NCI-H1436 (cell line): ENCODE measurements at regions not wholly inside any gene's neighbourhood (a gene's known extent, or its start where the extent isn't known, plus 50 kb on each side); places are given as distances from the start of the nearest gene placed in this dataset.

Experiments used
- DNase-seq: peaks from one replicate; lab custom pipeline; 2025; lab: John Stamatoyannopoulos, UW

- no peak for DNase-seq
These were observed 59.6 kb upstream of the CSF3R start for GRCh38 chr1:36542024-36542961.

DNA sequence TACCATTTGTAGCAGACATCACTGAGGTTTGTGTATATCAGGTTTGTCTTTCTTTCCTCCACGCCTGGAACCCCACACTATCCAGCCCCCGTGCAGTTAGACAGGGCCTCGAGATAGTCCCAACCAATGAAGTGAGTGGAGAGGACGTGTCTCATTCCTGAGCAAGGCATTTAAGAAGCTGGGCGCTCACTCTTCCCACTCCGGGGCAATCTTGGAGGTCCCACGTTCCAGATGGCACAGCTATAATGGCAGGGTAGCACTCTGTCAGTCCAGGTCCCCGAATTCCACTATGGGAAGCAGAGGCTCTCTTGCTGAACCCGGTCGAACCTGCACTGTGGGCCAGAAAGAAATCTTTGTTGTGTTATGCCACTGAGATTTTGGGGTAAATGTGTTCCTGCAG, 57.3 kb upstream of the CSF3R start:
- DNase-seq, result no peak

- DNase-seq, result no peak
These were observed 56.8 kb upstream of the CSF3R start for GRCh38 chr1:36539526-36539925.

DNA sequence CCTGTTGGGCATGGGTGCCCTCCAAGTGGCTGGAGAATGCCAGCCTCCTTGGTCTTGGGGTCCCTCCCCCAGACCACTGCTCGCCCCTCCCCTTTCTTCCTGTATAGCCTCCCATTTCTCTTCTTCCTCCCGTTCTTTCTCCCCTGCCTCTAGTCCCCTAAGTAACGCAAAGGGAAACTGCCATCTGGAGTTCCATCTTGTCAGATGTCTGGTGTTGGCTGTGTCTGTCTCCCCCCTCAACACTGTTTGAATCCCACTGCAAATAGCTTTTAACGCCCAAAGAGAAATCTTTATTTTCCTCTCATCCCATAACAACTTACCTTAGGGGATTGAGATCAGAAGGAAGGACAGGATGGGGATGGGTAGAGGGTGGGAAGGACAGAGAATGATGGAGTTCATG, 55.3 kb upstream of the CSF3R start:
- DNase-seq, result no peak

- DNase-seq, result no peak
These were observed 54.6 kb upstream of the CSF3R start for GRCh38 chr1:36537190-36537768.

DNA sequence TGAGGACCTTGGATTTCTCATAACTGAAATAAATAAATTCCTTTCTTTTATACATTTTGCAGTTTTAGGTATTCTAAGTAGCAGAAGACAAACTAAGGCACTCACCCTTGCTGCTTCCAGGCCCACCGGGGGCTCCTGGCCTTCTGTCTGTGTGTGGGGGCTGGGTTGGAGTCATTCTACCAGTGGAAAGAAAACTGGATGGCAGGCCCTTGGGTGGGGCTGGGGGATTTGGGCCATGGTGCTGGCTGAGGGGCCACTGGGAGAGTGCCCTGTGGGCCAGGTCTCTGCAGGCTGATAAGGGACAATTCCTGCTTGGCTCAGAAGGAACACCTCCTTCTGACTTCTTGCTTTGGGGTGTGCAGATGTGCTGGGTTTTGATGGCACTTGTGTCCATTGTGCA, 54.0 kb upstream of the CSF3R start:
- DNase-seq, result no peak

GRCh38 chr1:36534711-36535412, 52.1 kb upstream of the CSF3R start:
- no peak for DNase-seq

DNA sequence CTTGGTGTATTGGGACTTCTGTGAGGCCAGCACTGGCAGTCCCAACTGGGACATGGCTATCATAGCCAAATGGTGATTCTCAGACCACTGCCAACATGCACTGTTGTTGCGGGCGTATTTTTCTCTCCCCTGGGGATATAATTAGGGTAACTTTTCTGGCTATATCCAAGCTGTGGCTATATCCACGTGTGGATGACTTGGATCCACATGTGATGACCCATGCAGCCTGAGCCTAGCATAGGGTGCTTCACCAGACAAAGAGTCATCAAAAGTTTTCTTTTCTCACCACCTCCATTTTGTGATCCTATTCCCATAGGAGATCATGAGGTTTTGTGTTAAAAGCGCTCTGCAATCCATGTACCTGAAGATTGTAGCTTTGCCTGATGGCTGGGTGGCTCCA, 51.2 kb upstream of the CSF3R start:
- no peak for DNase-seq

DNA sequence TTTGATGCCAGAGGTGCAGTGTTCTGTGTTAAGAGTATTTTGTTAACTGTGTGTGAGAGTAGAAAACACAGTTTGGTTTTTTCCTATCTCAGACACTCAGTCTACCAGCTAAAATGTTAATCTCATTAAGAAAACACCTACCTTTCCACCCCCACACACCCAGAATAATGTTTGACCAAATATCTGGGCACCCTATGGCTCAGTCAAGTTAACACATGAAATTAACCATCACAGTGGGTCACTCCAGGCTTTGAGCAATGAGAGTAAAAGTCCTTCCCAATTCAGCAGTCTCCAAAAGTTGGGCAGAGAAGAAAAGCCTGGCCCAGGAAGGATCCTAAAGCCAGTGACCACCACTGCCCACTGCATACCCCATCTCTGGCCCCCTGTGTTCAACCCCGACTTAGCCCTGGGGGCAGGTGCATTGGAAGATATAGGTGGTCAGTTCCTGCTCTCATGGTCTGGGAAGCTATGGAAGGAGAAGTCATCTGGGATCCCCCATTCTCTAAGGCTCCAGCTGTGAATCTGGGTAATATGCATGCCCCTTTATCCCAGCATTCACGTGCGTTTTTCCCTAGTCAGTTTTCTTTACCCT, 50.2 kb upstream of the CSF3R start:
- DNase-seq, result no peak
